ENCODE measurements at regions not wholly inside any gene's neighbourhood (a gene's known extent, or its start where the extent isn't known, plus 50 kb on each side); places are given as distances from the start of the nearest gene placed in this dataset.

DNA sequence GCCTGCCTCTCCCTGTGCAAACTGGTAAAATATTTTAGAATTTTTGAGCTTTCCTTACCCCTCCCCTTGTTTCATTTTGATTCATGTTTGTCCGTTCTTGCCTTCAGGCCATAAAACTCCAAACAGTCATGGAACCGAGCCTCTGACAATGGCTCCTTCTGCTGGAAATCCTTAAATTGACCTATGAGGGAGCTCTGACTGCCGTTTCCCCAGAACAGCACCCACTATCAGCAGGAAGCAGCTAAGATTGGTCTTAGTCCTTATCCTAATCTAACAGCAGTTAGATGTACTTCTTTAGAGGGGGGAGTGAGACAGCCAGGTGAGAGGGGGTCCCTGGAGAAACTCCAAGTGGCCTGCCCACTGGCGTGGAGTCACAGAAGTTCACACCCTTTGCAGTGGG lies 106.7 kb downstream of the FAM174A start:
- Mint-ChIP-seq H3K4me3 (no peak overlapping the region), H3K27ac (no peak overlapping the region), H3K9me3 (no peaks in the 10 kb centered on the region), H3K36me3 (no peaks in the 10 kb centered on the region), H3K27me3 (no peaks in the 10 kb centered on the region), H3K4me1 (ENCODE audit: unreplicated experiment) (peaks cover 11% of the 10 kb centered on the region)
- DNase-seq (ENCODE audit: extremely low spot score, unreplicated experiment): no peak
- TF ChIP-seq, protein P1, sequence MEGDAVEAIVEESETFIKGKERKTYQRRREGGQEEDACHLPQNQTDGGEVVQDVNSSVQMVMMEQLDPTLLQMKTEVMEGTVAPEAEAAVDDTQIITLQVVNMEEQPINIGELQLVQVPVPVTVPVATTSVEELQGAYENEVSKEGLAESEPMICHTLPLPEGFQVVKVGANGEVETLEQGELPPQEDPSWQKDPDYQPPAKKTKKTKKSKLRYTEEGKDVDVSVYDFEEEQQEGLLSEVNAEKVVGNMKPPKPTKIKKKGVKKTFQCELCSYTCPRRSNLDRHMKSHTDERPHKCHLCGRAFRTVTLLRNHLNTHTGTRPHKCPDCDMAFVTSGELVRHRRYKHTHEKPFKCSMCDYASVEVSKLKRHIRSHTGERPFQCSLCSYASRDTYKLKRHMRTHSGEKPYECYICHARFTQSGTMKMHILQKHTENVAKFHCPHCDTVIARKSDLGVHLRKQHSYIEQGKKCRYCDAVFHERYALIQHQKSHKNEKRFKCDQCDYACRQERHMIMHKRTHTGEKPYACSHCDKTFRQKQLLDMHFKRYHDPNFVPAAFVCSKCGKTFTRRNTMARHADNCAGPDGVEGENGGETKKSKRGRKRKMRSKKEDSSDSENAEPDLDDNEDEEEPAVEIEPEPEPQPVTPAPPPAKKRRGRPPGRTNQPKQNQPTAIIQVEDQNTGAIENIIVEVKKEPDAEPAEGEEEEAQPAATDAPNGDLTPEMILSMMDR (conservative IDR thresholded peaks at IDR 0.05): no peak

DNA sequence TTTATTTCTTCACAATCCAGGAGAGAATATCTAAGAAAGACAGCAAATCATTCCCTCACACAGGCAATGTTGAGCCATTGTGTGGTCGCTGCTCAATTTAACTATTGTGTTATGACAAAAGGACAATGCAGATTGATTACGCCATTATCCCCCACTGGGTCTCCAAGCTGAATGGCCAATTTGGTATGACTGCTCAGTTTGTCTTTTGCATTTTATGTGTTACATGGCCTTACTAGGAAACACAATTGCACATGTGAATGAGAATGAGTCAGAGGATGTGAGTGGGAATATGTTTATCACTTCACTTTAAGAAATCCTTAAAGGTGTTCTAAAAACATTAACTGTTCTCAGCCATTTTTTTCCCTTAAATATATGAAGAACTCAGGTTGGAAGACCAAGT lies 108.3 kb downstream of the FAM174A start:
- H3K27ac Mint-ChIP-seq: no peak overlapping the region
- no peaks in the 10 kb centered on the region for H3K9me3 Mint-ChIP-seq
- TF ChIP-seq, protein P1 (conservative IDR thresholded peaks at IDR 0.05): no peak
- no peaks in the 10 kb centered on the region for H3K27me3 Mint-ChIP-seq
- H3K4me1 Mint-ChIP-seq (ENCODE audit: unreplicated experiment): peaks cover 19% of the 10 kb centered on the region
- H3K4me3 Mint-ChIP-seq: no peak overlapping the region
- no peaks in the 10 kb centered on the region for H3K36me3 Mint-ChIP-seq
- no peak for DNase-seq (ENCODE audit: extremely low spot score, unreplicated experiment)

DNA sequence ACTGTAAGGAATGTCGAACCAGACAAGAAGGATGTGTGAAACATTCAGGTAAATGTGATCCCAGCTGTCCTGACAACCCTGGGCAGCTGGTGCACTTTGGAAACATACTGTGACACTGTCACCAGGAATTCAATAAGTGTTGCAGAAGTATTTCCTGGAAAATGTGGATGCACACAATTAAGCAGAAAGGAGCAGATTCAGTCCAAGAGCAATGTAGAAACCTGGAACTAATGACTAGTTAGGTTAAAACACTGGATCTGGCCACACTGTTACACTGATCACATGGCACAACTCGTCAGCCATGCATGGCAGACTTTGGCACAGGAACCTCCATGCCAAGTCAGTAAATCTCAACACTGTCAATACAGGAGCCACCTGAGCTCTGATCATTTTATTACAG lies 109.0 kb downstream of the FAM174A start:
- Mint-ChIP-seq H3K9me3 (no peaks in the 10 kb centered on the region), H3K4me3 (no peak overlapping the region), H3K36me3 (no peaks in the 10 kb centered on the region), H3K27me3 (no peaks in the 10 kb centered on the region), H3K27ac (no peak overlapping the region), H3K4me1 (ENCODE audit: unreplicated experiment) (peaks cover 21% of the 10 kb centered on the region)
- DNase-seq (ENCODE audit: extremely low spot score, unreplicated experiment): no peak
- TF ChIP-seq, protein P1 (conservative IDR thresholded peaks at IDR 0.05): no peak

DNA sequence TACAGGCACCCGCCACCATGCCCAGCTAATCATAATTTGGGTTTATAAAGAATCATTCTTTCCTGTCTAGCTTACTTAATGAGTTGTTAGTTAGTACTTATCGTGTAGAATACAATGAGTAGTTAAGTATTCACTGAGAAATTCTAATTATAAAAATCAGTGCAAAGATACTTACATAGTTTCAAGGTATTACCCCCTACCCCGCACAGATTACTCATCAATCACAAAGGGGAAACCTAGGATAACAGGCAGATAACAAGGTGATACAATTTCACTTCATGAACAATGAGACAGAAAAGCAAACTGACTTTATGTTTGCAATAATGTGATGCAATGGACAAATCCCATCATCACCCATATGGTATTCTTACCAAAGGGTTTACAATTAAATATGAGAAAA lies 109.6 kb downstream of the FAM174A start:
- no peak overlapping the region for H3K27ac Mint-ChIP-seq
- TF ChIP-seq, protein P1 (conservative IDR thresholded peaks at IDR 0.05): no peak

GRCh38 chr5:100646011-100646410 lies 110.8 kb downstream of the FAM174A start:
- no peaks in the 10 kb centered on the region for H3K9me3 Mint-ChIP-seq
- H3K36me3 Mint-ChIP-seq: no peaks in the 10 kb centered on the region
- H3K4me3 Mint-ChIP-seq: no peak overlapping the region
- TF ChIP-seq, protein P1 (conservative IDR thresholded peaks at IDR 0.05): no peak
- H3K27me3 Mint-ChIP-seq: no peaks in the 10 kb centered on the region
- no peak overlapping the region for H3K27ac Mint-ChIP-seq
- no peak for DNase-seq (ENCODE audit: extremely low spot score, unreplicated experiment)
- peaks cover 23% of the 10 kb centered on the region for H3K4me1 Mint-ChIP-seq (ENCODE audit: unreplicated experiment)

More for the DNA sequence above, 109.6 kb downstream of the FAM174A start:
- Mint-ChIP-seq H3K9me3 (no peaks in the 10 kb centered on the region), H3K4me1 (ENCODE audit: unreplicated experiment) (peaks cover 23% of the 10 kb centered on the region), H3K4me3 (no peak overlapping the region), H3K36me3 (no peaks in the 10 kb centered on the region), H3K27me3 (no peaks in the 10 kb centered on the region)
- no peak for DNase-seq (ENCODE audit: extremely low spot score, unreplicated experiment)

- DNase-seq (ENCODE audit: extremely low spot score, unreplicated experiment): no peak
- H3K27me3 Mint-ChIP-seq: no peaks in the 10 kb centered on the region
- H3K9me3 Mint-ChIP-seq: no peaks in the 10 kb centered on the region
- H3K36me3 Mint-ChIP-seq: no peaks in the 10 kb centered on the region
- H3K4me3 Mint-ChIP-seq: no peak overlapping the region
- TF ChIP-seq, protein P1 (conservative IDR thresholded peaks at IDR 0.05): no peak
- H3K27ac Mint-ChIP-seq: no peak overlapping the region
- peaks cover 23% of the 10 kb centered on the region for H3K4me1 Mint-ChIP-seq (ENCODE audit: unreplicated experiment)
Measured at GRCh38 chr5:100646691-100647090, 111.5 kb downstream of the FAM174A start.

Data from type B pancreatic cell (in vitro differentiated cells).